ENCODE measurements at regions not wholly inside any gene's neighbourhood (a gene's known extent, or its start where the extent isn't known, plus 50 kb on each side); places are given as distances from the start of the nearest gene placed in this dataset.

- H3K27ac ChIP-seq, result no peak overlapping the region
These were observed 232.6 kb upstream of the AUTS2 start for GRCh38 chr7:69365651-69366192.

GRCh38 chr7:69367780-69368179 lies 230.5 kb upstream of the AUTS2 start:
- TF ChIP-seq, protein P1, sequence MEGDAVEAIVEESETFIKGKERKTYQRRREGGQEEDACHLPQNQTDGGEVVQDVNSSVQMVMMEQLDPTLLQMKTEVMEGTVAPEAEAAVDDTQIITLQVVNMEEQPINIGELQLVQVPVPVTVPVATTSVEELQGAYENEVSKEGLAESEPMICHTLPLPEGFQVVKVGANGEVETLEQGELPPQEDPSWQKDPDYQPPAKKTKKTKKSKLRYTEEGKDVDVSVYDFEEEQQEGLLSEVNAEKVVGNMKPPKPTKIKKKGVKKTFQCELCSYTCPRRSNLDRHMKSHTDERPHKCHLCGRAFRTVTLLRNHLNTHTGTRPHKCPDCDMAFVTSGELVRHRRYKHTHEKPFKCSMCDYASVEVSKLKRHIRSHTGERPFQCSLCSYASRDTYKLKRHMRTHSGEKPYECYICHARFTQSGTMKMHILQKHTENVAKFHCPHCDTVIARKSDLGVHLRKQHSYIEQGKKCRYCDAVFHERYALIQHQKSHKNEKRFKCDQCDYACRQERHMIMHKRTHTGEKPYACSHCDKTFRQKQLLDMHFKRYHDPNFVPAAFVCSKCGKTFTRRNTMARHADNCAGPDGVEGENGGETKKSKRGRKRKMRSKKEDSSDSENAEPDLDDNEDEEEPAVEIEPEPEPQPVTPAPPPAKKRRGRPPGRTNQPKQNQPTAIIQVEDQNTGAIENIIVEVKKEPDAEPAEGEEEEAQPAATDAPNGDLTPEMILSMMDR (IDR thresholded peaks at IDR 0.05), result no peak
- H3K9me3 ChIP-seq, result no peaks in the 10 kb centered on the region
- H3K4me1 ChIP-seq, result no peaks in the 10 kb centered on the region
- H3K27me3 ChIP-seq, result no peaks in the 10 kb centered on the region
- intact Hi-C loops (cut with DNase I), result no loop called here
- H3K36me3 ChIP-seq, result no peaks in the 10 kb centered on the region
- no peak overlapping the region for H3K27ac ChIP-seq
- H3K4me3 ChIP-seq, result no peak overlapping the region
- ATAC-seq (no peak), DNase-seq (no peak)

More at GRCh38 chr7:69365651-69366192, 232.6 kb upstream of the AUTS2 start:
- intact Hi-C loops (cut with DNase I), result no loop called here
- peak in 2 of 4 donors; percentile 38 to 41 for DNase-seq
- H3K4me1 ChIP-seq, result no peaks in the 10 kb centered on the region
- TF ChIP-seq, protein P1 (IDR thresholded peaks at IDR 0.05), result no peak
- H3K9me3 ChIP-seq, result no peaks in the 10 kb centered on the region
- no peaks in the 10 kb centered on the region for H3K27me3 ChIP-seq
- H3K4me3 ChIP-seq, result no peak overlapping the region
- no peaks in the 10 kb centered on the region for H3K36me3 ChIP-seq
- peak; percentile 69 for ATAC-seq

- intact Hi-C loops (cut with DNase I), result no loop called here
- no peaks in the 10 kb centered on the region for H3K4me1 ChIP-seq
These were observed 224.9 kb upstream of the AUTS2 start for GRCh38 chr7:69373171-69374043.

DNA sequence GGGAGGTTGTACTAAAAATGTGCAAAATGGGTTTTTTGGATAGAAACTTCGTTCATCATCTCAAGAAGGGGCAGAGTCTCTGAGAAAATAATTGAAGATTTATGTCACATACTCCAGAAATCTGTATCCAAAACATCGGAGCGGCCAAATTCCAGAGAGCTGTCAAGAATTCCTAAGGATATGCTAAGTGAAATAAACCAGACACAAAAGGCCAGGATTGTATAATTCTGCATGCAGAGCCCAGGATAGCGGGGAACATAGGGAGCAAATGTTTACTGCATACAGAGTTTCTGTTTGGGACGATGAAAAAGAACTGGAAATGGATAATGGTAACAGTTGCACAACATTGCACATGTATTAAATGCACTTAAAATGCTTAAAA lies 224.2 kb upstream of the AUTS2 start:
- TF ChIP-seq, protein P1 (IDR thresholded peaks at IDR 0.05), result no peak
- H3K4me3 ChIP-seq, result no peak overlapping the region
- no peaks in the 10 kb centered on the region for H3K9me3 ChIP-seq
- ATAC-seq, result peak; percentile 44
- intact Hi-C loops (cut with DNase I), result no loop called here
- H3K27ac ChIP-seq, result no peak overlapping the region
- H3K4me1 ChIP-seq, result no peaks in the 10 kb centered on the region
- H3K36me3 ChIP-seq, result no peaks in the 10 kb centered on the region
- H3K27me3 ChIP-seq, result no peaks in the 10 kb centered on the region
- DNase-seq, result peak in 2 of 4 donors; percentile 76 to 85

More at GRCh38 chr7:69373171-69374043, 224.9 kb upstream of the AUTS2 start:
- Histone ChIP-seq H3K27me3 (no peaks in the 10 kb centered on the region), H3K36me3 (no peaks in the 10 kb centered on the region), H3K9me3 (no peaks in the 10 kb centered on the region), H3K4me3 (no peak overlapping the region), H3K27ac (no peak overlapping the region)
- ATAC-seq (peak; percentile 24), DNase-seq (no peak)
- TF ChIP-seq, protein P1 (IDR thresholded peaks at IDR 0.05), result no peak

DNA sequence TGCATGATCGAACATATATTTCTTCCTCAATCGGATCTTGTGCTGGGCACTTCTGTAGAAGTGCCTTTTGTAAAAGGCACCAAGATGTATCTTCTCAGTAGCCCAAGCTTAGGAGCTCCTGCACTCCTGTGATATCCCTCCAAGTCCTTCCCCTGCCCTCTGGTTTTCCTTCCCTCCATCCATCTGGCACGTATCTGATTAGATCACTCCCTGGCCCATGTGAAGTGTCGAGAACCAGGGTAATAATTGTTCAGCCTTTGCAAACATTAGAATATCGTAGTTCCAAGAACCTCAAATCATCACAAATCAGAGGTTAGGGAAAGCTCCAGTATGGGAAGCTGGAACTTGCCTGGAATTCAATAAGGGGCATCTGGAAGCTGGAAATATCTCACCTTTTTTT lies 221.1 kb upstream of the AUTS2 start:
- Histone ChIP-seq H3K4me1 (no peaks in the 10 kb centered on the region), H3K27ac (no peak overlapping the region), H3K36me3 (no peaks in the 10 kb centered on the region), H3K4me3 (no peak overlapping the region), H3K27me3 (no peaks in the 10 kb centered on the region), H3K9me3 (no peaks in the 10 kb centered on the region)
- intact Hi-C loops (cut with DNase I), result no loop called here
- DNase-seq (no peak), ATAC-seq (no peak)
- TF ChIP-seq, protein P1 (IDR thresholded peaks at IDR 0.05), result no peak
